ENCODE measurements at regions not wholly inside any gene's neighbourhood (a gene's known extent, or its start where the extent isn't known, plus 50 kb on each side); places are given as distances from the start of the nearest gene placed in this dataset.

GRCh38 chr7:94264756-94265155 lies 129.9 kb upstream of the COL1A2 start:
- TF ChIP-seq CTCF (IDR thresholded peaks at IDR 0.05) (no peak), POLR2A (IDR thresholded peaks at IDR 0.05) (no peak)

All from sigmoid colon (tissue), 3 donors.